Activated CD8-positive, alpha-beta T cell treated with anti-CD3 and anti-CD28 coated beads for 36 hours (primary cell): ENCODE measurements at regions not wholly inside any gene's neighbourhood (a gene's known extent, or its start where the extent isn't known, plus 50 kb on each side); places are given as distances from the start of the nearest gene placed in this dataset.

Experiments used
- ATAC-seq: fragments of 200-7000 bp; cut with Tn5 transposase; one replicate; pipeline ENCODE4 v1.10.0; 2021; ENCODE audit warnings: mild to moderate bottlenecking, moderate library complexity
- CTCF ChIA-PET: fragments of 350-600 bp; sonication (Branson Sonifier 250); formaldehyde crosslinking; loops from one replicate; lab custom pipeline; 2021; ENCODE audit warnings: antibody characterized with exemption; lab: Charles Lee
- POLR2A ChIA-PET: fragments of 350-600 bp; sonication (Branson Sonifier 250); formaldehyde crosslinking; loops from one replicate; lab custom pipeline; 2021; ENCODE audit warnings: antibody characterized with exemption; lab: Charles Lee
- DNase-seq: peaks from one replicate; pipeline ENCODE4 v3.0.0-alpha.2; 2020
- H3K27ac Mint-ChIP-seq: one replicate; pipeline ENCODE4 v1.8.0; 2021; ENCODE audit warnings: mild to moderate bottlenecking, mixed read lengths
- H3K27me3 Mint-ChIP-seq: one replicate; pipeline ENCODE4 v1.8.0; 2021; ENCODE audit warnings: mixed read lengths
- H3K36me3 Mint-ChIP-seq: one replicate; pipeline ENCODE4 v1.8.0; 2021; ENCODE audit warnings: low read depth, mixed read lengths
- H3K4me1 Mint-ChIP-seq: one replicate; pipeline ENCODE4 v1.8.0; 2021; ENCODE audit warnings: low read depth, mixed read lengths
- H3K4me3 Mint-ChIP-seq: one replicate; pipeline ENCODE4 v1.8.0; 2021; ENCODE audit warnings: mild to moderate bottlenecking, moderate library complexity, mixed read lengths
- H3K9me3 Mint-ChIP-seq: one replicate; pipeline ENCODE4 v1.8.0; 2021; ENCODE audit warnings: mixed read lengths
- CTCF ChIP-seq: fragments of 200-600 bp; IDR thresholded peaks from one replicate; pipeline ENCODE4 v1.8.0; 2022; ENCODE audit warnings: antibody characterized with exemption, mild to moderate bottlenecking
- intact Hi-C: fragments of 100-400 bp; cut with micrococcal nuclease; formaldehyde crosslinking; loops from one replicate; pipeline ENCODE4 v1.10.0; 2022

- Mint-ChIP-seq H3K27ac (no peak overlapping the region), H3K9me3 (no peaks in the 10 kb centered on the region), H3K4me3 (no peak overlapping the region), H3K36me3 (no peaks in the 10 kb centered on the region), H3K4me1 (no peaks in the 10 kb centered on the region), H3K27me3 (peaks cover 5% of the 10 kb centered on the region)
- POLR2A ChIA-PET: no interaction called here
- DNase-seq (no peak), ATAC-seq (no peak)
- intact Hi-C loops: no loop called here
- no peak for TF ChIP-seq CTCF
- CTCF ChIA-PET: no interaction called here
These were observed 538.0 kb upstream of the ATP2B1 start for GRCh38 chr12:90246688-90247087.

- Mint-ChIP-seq H3K36me3 (no peaks in the 10 kb centered on the region), H3K27ac (no peak overlapping the region), H3K4me3 (no peak overlapping the region), H3K27me3 (peaks cover 5% of the 10 kb centered on the region), H3K9me3 (no peaks in the 10 kb centered on the region), H3K4me1 (no peaks in the 10 kb centered on the region)
- no peak for ATAC-seq
- ChIA-PET POLR2A (no interaction called here), CTCF (no interaction called here)
- DNase-seq: no peak
- no peak for TF ChIP-seq CTCF
- intact Hi-C loops: no loop called here
These were observed 536.8 kb upstream of the ATP2B1 start for GRCh38 chr12:90245391-90245790.

- intact Hi-C loops: no loop called here
- no peak for TF ChIP-seq CTCF
- no peak overlapping the region for H3K27ac Mint-ChIP-seq
- no peak for DNase-seq
- no peaks in the 10 kb centered on the region for H3K4me1 Mint-ChIP-seq
- ChIA-PET POLR2A (no interaction called here), CTCF (no interaction called here)
- ATAC-seq: no peak
- peaks cover 8% of the 10 kb centered on the region for H3K27me3 Mint-ChIP-seq
- no peaks in the 10 kb centered on the region for H3K36me3 Mint-ChIP-seq
- no peaks in the 10 kb centered on the region for H3K9me3 Mint-ChIP-seq
- H3K4me3 Mint-ChIP-seq: no peak overlapping the region
These were observed 535.6 kb upstream of the ATP2B1 start for GRCh38 chr12:90244232-90244631.

GRCh38 chr12:90243211-90243610 lies 534.6 kb upstream of the ATP2B1 start:
- ATAC-seq: no peak
- CTCF ChIA-PET: no interaction called here
- intact Hi-C loops: no loop called here
- peaks cover 8% of the 10 kb centered on the region for H3K27me3 Mint-ChIP-seq
- no peak overlapping the region for H3K27ac Mint-ChIP-seq
- H3K9me3 Mint-ChIP-seq: no peaks in the 10 kb centered on the region
- no peaks in the 10 kb centered on the region for H3K4me1 Mint-ChIP-seq
- no peak for DNase-seq
- TF ChIP-seq CTCF: no peak
- H3K4me3 Mint-ChIP-seq: no peak overlapping the region
- no peaks in the 10 kb centered on the region for H3K36me3 Mint-ChIP-seq
- POLR2A ChIA-PET: no interaction called here

GRCh38 chr12:90239732-90240260 lies 531.2 kb upstream of the ATP2B1 start:
- ChIA-PET CTCF (no interaction called here), POLR2A (no interaction called here)
- Mint-ChIP-seq H3K27me3 (peaks cover 14% of the 10 kb centered on the region), H3K9me3 (peaks cover 2% of the 10 kb centered on the region), H3K27ac (no peak overlapping the region), H3K4me3 (no peak overlapping the region), H3K4me1 (no peaks in the 10 kb centered on the region), H3K36me3 (no peaks in the 10 kb centered on the region)
- ATAC-seq (no peak), DNase-seq (no peak)
- intact Hi-C loops: no loop called here
- no peak for TF ChIP-seq CTCF
